SK-N-MC (cell line): ENCODE measurements at regions not wholly inside any gene's neighbourhood (a gene's known extent, or its start where the extent isn't known, plus 50 kb on each side); places are given as distances from the start of the nearest gene placed in this dataset.

Experiments
- EZH2 ChIP-seq: fragments of 200-600 bp; sonication (generic); IDR thresholded peaks from one replicate; pipeline ENCODE4 v1.6.1; 2017; ENCODE audit warnings: antibody characterized with exemption
- FOXP2 ChIP-seq: optimal IDR thresholded peaks from 2 replicates; pipeline ENCODE3; 2011; ENCODE audit warnings: mild to moderate bottlenecking, moderate library complexity; ENCODE audit not compliant: insufficient read depth; ENCODE audit errors: extremely low read length, control extremely low read depth
- POLR2AphosphoS5 ChIP-seq: IDR thresholded peaks from 2 replicates; pipeline ENCODE4 v1.6.1; 2012; ENCODE audit warnings: mild to moderate bottlenecking, low read depth, low read length, borderline replicate concordance

- TF ChIP-seq EZH2 (no peak), POLR2AphosphoS5 (no peak), FOXP2 (no peak)
Observed at GRCh38 chr1:221884821-221885220, 142.9 kb upstream of the DUSP10 start.
